Central memory CD4-positive, alpha-beta T cell (primary cell): ENCODE measurements at regions not wholly inside any gene's neighbourhood (a gene's known extent, or its start where the extent isn't known, plus 50 kb on each side); places are given as distances from the start of the nearest gene placed in this dataset.

Experiments used
- DNase-seq: peaks from one replicate; pipeline ENCODE4 v3.0.0; 2022

GRCh38 chr2:176507786-176508185 is 238.5 kb downstream of the MTX2 start:
- no peak for DNase-seq

GRCh38 chr2:176508374-176508773 is 239.1 kb downstream of the MTX2 start:
- DNase-seq, result no peak

- no peak for DNase-seq
These were observed 239.9 kb downstream of the MTX2 start for GRCh38 chr2:176508984-176509740.

GRCh38 chr2:176514276-176514675 is 245.0 kb downstream of the MTX2 start:
- no peak for DNase-seq

- DNase-seq, result no peak
These were observed 245.7 kb downstream of the MTX2 start for GRCh38 chr2:176514805-176515500.

GRCh38 chr2:176516051-176516602 is 246.9 kb downstream of the MTX2 start:
- DNase-seq, result no peak

GRCh38 chr2:176518823-176519222 is 249.6 kb downstream of the MTX2 start:
- no peak for DNase-seq

GRCh38 chr2:176521878-176522670 is 252.8 kb downstream of the MTX2 start:
- no peak for DNase-seq

GRCh38 chr2:176525086-176525485 is 255.8 kb downstream of the MTX2 start:
- DNase-seq, result no peak

- DNase-seq, result no peak
These were observed 258.0 kb downstream of the MTX2 start for GRCh38 chr2:176526995-176527901.

- no peak for DNase-seq
These were observed 262.4 kb downstream of the MTX2 start for GRCh38 chr2:176531608-176532007.

GRCh38 chr2:176533505-176534193 is 264.4 kb downstream of the MTX2 start:
- no peak for DNase-seq

- no peak for DNase-seq
These were observed 265.7 kb downstream of the MTX2 start for GRCh38 chr2:176534798-176535466.

GRCh38 chr2:176535467-176536113 is 266.3 kb downstream of the MTX2 start:
- no peak for DNase-seq

- no peak for DNase-seq
These were observed 267.3 kb downstream of the MTX2 start for GRCh38 chr2:176536439-176537133.

GRCh38 chr2:176537932-176538331 is 268.7 kb downstream of the MTX2 start:
- DNase-seq, result no peak

GRCh38 chr2:176540995-176541394 is 271.8 kb downstream of the MTX2 start:
- no peak for DNase-seq

GRCh38 chr2:176542476-176542875 is 273.2 kb downstream of the MTX2 start:
- DNase-seq, result no peak

GRCh38 chr2:176544557-176544956 is 275.3 kb downstream of the MTX2 start:
- no peak for DNase-seq
